NCI-H345 treated with DMSO at 0.1 percent for 48 hours (cell line): ENCODE measurements at regions not wholly inside any gene's neighbourhood (a gene's known extent, or its start where the extent isn't known, plus 50 kb on each side); places are given as distances from the start of the nearest gene placed in this dataset.

ENCODE experiments used
- DNase-seq: peaks from one replicate; lab custom pipeline; 2025; ENCODE audit not compliant: unreplicated experiment; lab: John Stamatoyannopoulos, UW

DNA sequence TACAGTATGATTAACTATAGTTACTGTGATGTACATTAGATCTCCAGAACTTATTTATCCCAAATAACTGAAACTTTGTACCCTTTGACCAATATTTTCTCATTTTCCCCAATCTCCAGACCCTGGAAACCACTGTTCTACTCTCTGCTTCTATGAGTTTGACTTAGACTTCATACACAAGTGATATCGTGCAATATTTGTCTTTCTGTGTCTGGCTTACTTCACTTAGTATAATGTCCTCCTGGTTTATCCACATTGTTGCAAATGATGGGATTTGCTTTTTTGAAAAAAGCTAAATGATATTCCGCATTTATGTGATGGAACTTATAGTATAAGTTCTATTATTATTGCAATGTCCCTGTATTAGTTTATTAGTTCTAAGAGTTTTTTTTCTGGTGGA, 81.8 kb upstream of the SOD3 start:
- no peak for DNase-seq

DNA sequence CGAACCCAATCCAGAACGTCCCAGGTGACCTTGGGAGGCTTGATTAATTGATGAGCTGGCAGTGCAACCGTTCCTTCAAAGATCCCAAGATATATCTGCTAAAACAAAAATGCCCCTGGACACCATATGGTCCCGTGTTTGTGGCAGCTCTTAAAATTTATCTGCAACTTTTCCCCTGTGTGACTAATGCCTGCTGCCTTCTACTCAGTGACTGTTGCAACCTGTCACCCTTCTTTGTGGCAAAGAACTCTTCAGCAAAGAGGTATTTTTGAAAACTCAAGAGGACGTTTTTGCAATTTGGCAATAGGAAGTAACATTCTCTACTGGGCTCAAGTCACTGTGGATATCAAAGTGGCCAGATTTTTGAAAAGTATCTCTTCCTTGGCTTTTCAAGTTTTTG, 75.8 kb upstream of the SOD3 start:
- no peak for DNase-seq

DNA sequence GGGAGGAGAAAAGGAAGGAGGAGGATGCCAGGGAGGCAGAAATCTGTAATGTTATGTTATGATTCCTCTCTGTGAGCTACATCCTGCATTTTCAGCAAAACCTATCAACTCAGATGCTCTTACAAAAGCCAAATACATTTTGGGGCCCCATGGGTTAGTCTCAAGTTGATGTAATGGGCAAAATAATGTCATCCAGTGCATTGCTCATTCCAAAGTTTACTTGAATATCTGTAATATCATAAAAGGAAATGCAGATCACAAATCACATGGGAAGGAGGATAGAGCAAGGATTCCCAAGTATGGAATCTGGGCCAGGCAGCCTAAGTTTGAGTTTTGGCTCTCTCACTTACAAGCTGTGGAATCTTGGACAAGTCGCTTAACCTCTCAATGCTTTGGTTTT, 74.9 kb upstream of the SOD3 start:
- DNase-seq = no peak

DNA sequence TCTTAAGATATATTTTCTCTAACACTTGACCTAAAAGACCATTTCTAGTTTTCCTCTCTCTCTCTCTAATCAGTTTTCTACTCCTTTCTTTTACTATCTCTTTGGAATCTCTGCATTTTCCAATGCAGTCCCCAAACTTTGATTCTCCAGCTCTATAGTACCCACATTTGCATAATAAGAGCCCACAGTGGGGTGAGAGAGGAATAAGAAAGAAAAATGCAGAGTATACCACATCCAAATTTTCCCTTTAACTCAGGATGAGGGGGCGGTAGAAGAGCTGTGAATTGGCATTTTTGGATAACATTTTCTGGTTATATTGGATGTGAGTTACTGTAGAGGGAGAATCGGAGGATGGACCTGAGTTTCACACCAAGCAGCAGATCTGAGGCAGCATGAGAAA, 74.4 kb upstream of the SOD3 start:
- DNase-seq = no peak

DNA sequence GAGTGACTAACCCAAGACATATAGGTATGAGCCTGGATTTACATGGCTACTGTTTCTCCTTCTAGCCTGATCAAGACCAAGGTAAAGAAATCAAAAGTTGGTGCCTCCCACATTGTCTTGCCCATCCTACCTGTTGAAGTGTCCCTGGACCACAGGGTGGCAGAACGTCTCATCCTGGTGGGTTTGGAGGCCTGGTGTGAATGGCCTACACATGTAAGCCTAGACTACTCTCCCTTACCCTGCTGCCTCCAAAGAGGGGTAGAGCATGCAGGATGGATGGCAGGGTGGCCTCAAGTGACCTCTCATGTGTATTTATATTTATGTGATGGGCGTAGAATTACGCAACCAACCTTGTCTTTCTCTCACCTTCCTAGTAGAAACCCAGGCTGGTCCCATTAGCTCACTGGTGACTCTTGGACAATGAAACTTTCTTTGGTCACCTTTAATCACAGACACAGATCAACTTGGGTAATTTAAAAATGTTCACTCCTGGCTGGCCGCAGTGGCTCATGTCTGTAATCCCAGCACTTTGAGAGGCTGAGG, 73.3 kb upstream of the SOD3 start:
- DNase-seq = no peak

DNA sequence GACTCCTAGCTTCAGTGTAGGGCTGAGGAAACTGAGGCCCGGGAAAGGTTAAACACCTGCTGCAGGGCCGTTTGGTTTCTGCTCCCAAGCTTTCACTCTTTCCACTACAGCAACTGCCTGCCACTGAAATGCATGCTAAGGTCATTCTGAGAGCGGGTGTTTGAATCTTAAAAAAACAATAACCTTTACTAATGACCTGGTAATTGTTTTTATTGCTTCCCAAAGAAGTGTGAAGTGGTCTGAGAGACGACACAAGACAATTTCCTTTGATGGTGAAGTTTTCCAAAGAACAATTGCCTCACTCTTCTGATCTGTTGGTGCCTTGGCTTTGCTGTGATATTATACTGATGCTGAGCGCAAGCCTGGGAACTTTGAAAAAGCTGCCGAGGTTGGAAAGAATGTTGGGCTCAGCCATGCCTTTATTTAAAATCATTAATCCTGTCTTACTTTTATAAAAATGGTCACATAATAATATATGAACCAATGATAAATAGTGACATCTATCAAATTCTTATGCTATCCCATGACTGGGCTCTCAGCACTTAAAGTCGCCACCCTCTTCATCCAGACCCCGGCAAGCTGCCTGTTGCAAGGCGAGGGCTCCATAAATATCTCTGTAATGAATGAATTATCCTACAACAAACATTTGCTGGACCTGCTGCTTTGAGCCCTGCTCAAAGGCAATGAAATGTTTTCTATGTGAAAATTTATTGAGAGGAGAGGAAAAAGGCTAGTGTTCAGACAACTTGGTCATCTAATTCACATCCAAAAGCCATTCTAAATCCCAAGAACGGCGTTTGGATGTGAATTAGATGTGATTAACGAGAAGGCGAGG, 67.8 kb upstream of the SOD3 start:
- DNase-seq = no peak

DNA sequence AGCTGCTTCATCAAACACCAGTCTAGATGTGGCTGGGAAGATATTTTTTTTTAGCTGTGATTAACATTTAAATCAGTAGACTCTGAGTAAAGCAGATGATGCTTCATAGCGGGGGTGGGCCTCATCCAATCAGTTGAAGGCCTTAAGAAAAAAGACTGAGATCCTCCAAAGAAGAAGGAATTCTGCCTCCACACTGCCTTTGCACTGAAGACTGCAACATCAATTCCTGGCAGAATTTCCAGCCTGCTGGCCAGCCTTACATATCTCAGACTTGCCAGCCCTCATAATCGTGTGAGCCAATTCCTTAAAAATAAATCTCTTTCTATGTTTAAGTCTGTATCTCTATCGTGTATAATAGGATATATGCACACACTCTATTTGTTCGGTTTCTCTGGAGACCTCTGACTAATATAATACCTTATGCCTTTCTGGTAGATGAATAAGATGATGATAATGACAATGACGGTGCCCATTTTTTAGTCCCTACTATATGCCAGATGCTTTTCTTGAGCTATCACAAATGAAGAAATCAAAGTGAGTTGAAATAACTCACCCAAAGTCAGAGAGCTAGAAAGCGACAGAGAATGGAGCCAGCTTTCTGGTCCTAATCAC, 66.1 kb upstream of the SOD3 start:
- no peak for DNase-seq

DNA sequence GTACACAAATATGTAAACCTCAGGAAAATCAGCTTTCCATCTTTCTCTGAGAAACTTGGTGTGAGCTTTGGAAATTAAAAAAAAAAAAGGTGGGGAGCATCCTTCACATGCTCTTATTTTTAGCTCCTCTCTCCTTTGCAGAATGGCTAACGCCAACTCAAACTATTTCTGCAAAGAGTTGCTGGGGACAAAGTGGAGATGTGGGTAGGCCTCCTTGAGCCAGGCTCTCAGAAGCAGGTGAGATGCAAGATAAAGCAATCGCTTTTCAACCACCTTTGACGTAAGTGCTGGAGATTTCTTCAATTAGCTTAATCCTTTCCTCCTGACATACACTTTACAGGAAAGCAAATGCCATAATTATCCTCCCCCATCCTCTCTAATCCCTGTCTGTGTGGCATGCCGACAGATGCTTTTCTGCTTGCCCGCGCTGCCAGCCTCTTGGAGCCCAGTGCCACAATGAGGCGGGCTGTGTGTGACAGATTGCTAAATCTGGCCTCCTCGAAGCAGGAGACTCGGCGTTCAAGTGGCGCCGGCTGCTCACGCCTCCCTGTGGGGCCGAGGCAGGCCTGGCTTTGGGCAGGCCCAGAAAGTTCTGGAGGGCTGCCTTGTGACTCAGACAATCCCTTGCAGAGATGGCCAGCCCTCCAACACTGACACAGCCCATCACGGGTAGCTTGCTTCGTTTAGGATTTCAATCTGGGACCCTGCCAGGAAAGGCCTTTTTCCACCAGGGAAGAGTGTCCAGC, 64.9 kb upstream of the SOD3 start:
- DNase-seq = no peak

DNA sequence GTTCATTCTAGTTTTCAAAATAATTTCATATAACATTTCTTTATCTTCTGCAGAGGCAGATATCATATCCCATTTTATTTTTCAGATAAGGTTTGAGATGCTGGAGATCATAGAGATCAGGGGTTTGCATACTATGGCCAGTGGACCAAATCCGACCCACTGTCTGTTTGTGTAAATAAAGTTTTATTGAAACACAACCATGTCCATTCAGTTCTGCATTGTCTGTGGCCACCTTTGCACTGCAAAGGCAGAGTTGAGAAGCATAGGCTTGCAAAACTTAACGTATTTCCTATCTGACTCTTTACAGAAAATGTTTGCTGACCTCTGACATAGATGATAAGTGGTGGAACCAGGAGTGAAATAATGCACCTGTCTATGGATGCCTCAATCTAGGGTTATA, 63.9 kb upstream of the SOD3 start:
- no peak for DNase-seq

DNA sequence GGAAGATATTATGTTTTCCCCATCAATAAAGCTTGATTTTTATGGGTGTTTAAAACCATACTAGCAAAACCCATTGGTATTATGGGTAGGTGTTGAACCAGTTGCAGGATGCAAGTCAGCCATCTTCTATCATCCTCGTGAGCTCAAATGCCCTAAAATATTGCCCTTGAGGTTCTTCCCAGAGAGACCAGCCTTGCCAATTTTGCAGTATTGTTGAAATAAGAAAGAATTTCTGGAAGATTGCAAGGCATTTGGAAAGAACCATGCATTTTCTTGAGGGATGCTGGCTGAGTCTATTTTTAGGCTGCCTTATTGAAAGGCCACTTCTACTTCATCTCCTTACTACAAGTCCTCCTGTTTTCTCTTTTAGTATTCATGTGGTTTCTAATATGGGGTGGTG, 60.9 kb upstream of the SOD3 start:
- no peak for DNase-seq

DNA sequence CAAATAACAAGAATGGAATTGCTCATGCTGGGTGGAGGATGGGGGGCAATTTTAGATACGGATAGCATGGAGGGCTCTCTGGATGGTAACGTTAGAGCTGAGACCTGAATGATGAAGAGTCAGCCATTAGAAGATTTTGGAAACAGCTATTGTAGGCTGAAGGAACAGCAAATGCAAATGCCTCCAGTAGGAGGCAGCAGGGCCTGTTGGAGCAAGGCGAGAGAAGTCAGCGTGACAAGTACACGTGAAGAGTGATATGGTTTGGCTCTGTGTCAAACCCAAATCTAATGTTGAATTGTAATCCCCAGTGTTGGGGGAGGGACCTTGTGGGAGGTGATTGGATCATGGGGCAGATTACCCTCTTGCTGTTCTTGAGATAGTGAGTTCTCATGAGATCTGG, 59.3 kb upstream of the SOD3 start:
- DNase-seq = no peak

DNA sequence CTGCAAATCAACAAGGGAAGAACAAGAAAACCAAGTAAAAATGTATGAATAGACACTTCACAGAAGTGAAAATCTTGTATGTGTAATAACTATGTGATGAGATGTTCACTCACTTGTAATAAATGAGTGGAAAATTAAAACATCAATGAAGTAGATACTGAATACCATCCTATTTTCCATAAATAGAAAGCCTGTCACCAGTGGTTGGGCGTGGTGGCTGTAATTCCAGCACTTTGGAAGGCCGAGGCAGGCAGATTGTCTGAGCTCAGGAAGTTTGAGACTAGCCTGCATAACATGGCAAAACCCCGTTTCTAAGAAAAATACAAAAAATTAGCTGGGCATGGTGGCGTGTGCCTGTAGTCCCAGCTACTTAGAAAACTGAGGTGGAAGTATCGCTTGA, 53.5 kb upstream of the SOD3 start:
- DNase-seq = no peak

DNA sequence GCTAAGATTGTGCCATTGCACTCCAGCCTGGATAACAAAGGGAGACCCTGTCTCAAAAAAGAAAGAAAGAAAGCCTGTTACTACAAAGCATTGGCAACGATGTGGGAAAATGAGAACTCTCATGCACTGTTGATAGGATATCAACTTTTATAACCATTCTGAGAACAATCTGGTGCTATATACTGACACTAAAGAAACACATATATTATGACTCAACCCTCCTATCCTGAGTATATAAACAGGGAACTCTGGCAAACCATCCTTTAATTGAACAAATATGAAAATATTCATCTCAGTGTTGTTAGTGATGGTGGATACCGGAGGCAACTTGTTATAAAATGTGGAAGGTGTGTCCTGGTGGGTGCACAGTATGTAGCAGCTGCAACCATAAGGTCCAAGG, 53.0 kb upstream of the SOD3 start:
- DNase-seq = no peak

DNA sequence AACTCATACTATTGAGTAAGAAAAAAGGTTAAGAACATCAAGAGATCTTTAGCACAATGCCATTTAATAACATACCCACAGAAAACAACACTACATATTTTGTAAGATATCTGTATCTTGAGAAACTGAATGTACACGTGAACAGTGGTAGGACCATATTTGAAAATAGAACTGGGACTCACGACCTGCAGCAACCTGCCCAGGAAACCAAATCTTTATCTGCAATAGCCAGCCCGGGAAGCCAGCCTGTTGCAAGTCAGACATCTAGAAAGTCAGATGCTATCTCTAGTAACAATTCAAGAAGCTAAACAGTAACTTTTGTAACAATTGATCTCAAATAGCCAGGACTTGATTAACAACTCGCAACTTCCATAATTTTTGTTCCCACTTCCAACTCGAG, 52.6 kb upstream of the SOD3 start:
- DNase-seq = no peak

DNA sequence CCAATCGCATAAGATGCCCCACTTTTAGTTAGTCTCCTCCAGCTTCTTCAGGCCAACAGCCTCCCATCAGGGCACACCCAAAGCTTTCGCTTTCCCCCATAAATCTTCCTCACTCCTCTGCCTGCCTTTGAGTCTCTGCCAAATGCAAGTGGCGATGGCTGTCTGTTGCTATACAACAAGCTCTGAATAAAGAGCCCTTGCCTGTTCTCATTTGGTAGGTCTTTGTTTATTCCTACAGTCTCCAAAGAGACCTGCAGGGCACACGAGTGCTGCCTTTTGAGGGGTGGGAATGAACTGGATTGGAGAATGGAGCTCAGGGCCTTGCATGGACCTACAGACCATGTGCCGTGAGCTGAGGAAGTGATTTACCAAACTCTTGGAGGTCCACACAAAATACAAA, 52.2 kb upstream of the SOD3 start:
- no peak for DNase-seq

DNA sequence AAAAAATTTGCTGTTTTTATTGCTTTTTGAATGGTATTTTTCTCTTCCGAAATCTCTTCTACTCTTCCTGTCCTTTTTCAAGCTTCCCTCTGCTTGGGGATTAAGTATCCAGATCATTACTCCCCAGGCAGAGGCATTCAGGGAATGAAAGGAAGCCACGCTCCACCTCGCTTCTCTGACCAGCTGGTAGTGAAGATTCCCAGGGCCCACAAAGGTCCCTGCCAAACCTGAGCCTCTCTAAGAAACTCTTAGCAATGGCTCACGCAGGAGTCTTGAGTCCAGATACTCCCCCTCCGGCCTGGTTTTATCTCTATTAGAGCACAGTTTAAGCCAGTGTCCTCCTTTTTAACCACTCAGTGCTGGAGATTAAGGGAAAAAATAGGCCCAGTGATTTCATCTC, 51.4 kb upstream of the SOD3 start:
- no peak for DNase-seq

DNA sequence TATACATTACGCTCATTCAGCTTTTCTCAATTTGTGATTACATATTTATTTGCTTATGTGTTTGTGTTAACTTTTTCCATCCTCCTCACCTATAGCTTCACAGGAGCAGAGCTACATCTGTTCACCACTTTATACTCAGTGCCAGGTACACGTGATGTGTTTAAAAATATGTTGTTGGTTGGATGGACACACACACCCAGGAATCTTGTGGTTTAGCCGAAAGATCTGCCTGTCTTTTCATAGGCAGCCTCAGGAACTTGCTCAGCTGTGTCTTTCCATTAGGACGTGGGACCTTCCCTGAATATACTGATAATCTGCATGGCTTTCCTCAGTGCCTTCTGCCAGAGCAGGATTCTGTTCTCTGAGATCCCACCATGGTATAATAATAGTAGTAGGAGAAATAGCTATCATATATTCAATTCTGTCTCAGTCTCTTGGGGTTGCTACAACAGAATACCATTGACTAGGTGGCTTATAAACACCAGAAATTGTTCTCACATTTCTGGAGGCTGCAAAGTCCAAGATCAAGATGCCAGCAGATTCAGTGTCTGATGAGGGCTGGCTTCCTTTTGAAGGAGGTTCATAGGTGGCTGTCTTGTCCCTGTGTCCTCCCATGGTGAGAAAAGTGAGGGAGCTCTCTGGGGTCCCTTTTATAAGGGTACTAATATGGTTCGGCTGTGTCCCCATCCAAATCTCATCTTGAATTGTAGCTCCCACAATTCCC, 50.0 kb upstream of the SOD3 start:
- no peak for DNase-seq
